Cardiac muscle cell (in vitro differentiated cells and primary cell): ENCODE measurements at regions not wholly inside any gene's neighbourhood (a gene's known extent, or its start where the extent isn't known, plus 50 kb on each side); places are given as distances from the start of the nearest gene placed in this dataset.

Experiments
- DNase-seq, 2 donors: peaks; one replicate each; pipeline versions ENCODE4 v3.0.0 to v3.0.0-alpha.2; 2010 to 2017; ENCODE audit warnings: low read depth in 1 of 2, low spot score in 1 of 2
- H3K27ac ChIP-seq: fragments of 200-600 bp; sonication (generic); 2 replicates; pipeline ENCODE4 v1.5.1; 2016
- H3K27me3 ChIP-seq: fragments of 200-600 bp; sonication (generic); 2 replicates; pipeline ENCODE4 v1.6.0; 2016; ENCODE audit warnings: control low read depth
- H3K36me3 ChIP-seq: fragments of 200-600 bp; sonication (generic); 2 replicates; pipeline ENCODE4 v1.5.1; 2016; ENCODE audit warnings: control low read depth
- H3K4me1 ChIP-seq: fragments of 200-600 bp; sonication (generic); 2 replicates; pipeline ENCODE4 v1.8.1; 2017; ENCODE audit warnings: low read depth, mild to moderate bottlenecking, mixed run types
- H3K4me3 ChIP-seq: fragments of 200-600 bp; sonication (generic); 2 replicates; pipeline ENCODE4 v1.5.1; 2016; ENCODE audit warnings: mild to moderate bottlenecking
- H3K9me3 ChIP-seq: fragments of 200-600 bp; sonication (generic); 2 replicates; pipeline ENCODE4 v1.5.1; 2017; ENCODE audit warnings: low read depth, mild to moderate bottlenecking, control low read depth
- CTCF ChIP-seq: IDR thresholded peaks from 2 replicates; pipeline ENCODE4 v1.5.1; 2012; ENCODE audit warnings: low read depth, mild to moderate bottlenecking, low read length

GRCh38 chr4:169885893-169886292, 128.1 kb upstream of the HPF1 start:
- no peak for DNase-seq
- no peak overlapping the region for H3K27ac ChIP-seq
- H3K4me3 ChIP-seq, result no peak overlapping the region
- H3K36me3 ChIP-seq, result no peaks in the 10 kb centered on the region
- no peak for TF ChIP-seq CTCF
- no peaks in the 10 kb centered on the region for H3K9me3 ChIP-seq
- no peaks in the 10 kb centered on the region for H3K4me1 ChIP-seq
- no peaks in the 10 kb centered on the region for H3K27me3 ChIP-seq

- H3K36me3 ChIP-seq, result no peaks in the 10 kb centered on the region
- no peak overlapping the region for H3K4me3 ChIP-seq
- H3K4me1 ChIP-seq, result no peaks in the 10 kb centered on the region
- H3K9me3 ChIP-seq, result no peaks in the 10 kb centered on the region
- no peak for TF ChIP-seq CTCF
- no peak overlapping the region for H3K27ac ChIP-seq
- H3K27me3 ChIP-seq, result no peaks in the 10 kb centered on the region
- DNase-seq, result no peak
Observed at GRCh38 chr4:169881769-169882168, 124.0 kb upstream of the HPF1 start.

- no peaks in the 10 kb centered on the region for H3K4me1 ChIP-seq
- TF ChIP-seq CTCF, result no peak
- H3K9me3 ChIP-seq, result no peaks in the 10 kb centered on the region
- H3K36me3 ChIP-seq, result no peaks in the 10 kb centered on the region
- DNase-seq, result no peak
- no peaks in the 10 kb centered on the region for H3K27me3 ChIP-seq
- no peak overlapping the region for H3K27ac ChIP-seq
- H3K4me3 ChIP-seq, result no peak overlapping the region
Observed at GRCh38 chr4:169870507-169870906, 112.8 kb upstream of the HPF1 start.

GRCh38 chr4:169869490-169869889, 111.7 kb upstream of the HPF1 start:
- no peak for TF ChIP-seq CTCF
- no peak for DNase-seq
- Histone ChIP-seq H3K9me3 (no peaks in the 10 kb centered on the region), H3K36me3 (no peaks in the 10 kb centered on the region), H3K27ac (no peak overlapping the region), H3K27me3 (no peaks in the 10 kb centered on the region), H3K4me3 (no peak overlapping the region), H3K4me1 (no peaks in the 10 kb centered on the region)

GRCh38 chr4:169861593-169861992, 103.8 kb upstream of the HPF1 start:
- Histone ChIP-seq H3K9me3 (no peaks in the 10 kb centered on the region), H3K4me1 (no peaks in the 10 kb centered on the region), H3K27me3 (no peaks in the 10 kb centered on the region), H3K27ac (no peak overlapping the region), H3K4me3 (no peak overlapping the region), H3K36me3 (no peaks in the 10 kb centered on the region)
- no peak for TF ChIP-seq CTCF
- DNase-seq, result no peak
